Keratinocyte (primary cell): ENCODE measurements at regions not wholly inside any gene's neighbourhood (a gene's known extent, or its start where the extent isn't known, plus 50 kb on each side); places are given as distances from the start of the nearest gene placed in this dataset.
"Not testable (repeated sequence)": the region's sequence is repeated elsewhere in the genome, so short reads cannot be mapped to it uniquely, and the experiment has no call there.

Source experiments
- DNase-seq: peaks from one replicate; pipeline ENCODE4 v3.0.0-alpha.2; 2011; ENCODE audit warnings: low read depth, missing footprints, low spot score
- FAIRE-seq: peaks from 2 replicates; lab custom pipeline; 2011; peaks lifted over from hg19 to GRCh38; lab: Jason Lieb, UNC
- H2AFZ ChIP-seq: 2 replicates; pipeline ENCODE4 v1.6.0; 2012; ENCODE audit warnings: low read length, control low read depth, inconsistent platforms; ENCODE audit not compliant: control insufficient read depth
- H3K27ac ChIP-seq: 2 replicates; pipeline ENCODE4 v1.5.1; 2011; ENCODE audit warnings: low read length; ENCODE audit not compliant: control insufficient read depth, insufficient read depth
- H3K27me3 ChIP-seq: 3 replicates; pipeline ENCODE4 v1.6.0; 2011; ENCODE audit warnings: low read length; ENCODE audit not compliant: control insufficient read depth, insufficient read depth; ENCODE audit errors: extremely low read depth
- H3K36me3 ChIP-seq, 2 experiments: 2 replicates in 1 of 2; 3 replicates in 1 of 2; pipeline ENCODE4 v1.5.1; 2011; ENCODE audit warnings: low read length in 2 of 2, mild to moderate bottlenecking in 1 of 2; ENCODE audit not compliant: control insufficient read depth in 2 of 2, insufficient read depth in 2 of 2; ENCODE audit errors: extremely low read depth in 1 of 2
- H3K4me1 ChIP-seq: 3 replicates; pipeline ENCODE4 v1.5.1; 2011; ENCODE audit warnings: low read length; ENCODE audit not compliant: control insufficient read depth, insufficient read depth; ENCODE audit errors: extremely low read depth
- H3K4me2 ChIP-seq: 3 replicates; pipeline ENCODE4 v1.6.0; 2011; ENCODE audit warnings: low read depth, low read length; ENCODE audit not compliant: control insufficient read depth, insufficient read depth; ENCODE audit errors: extremely low read depth
- H3K4me3 ChIP-seq, 3 experiments: fragments of 200-600 bp in 1 of 3; sonication (generic) in 1 of 3; 2 replicates in 2 of 3; 3 replicates in 1 of 3; pipeline ENCODE4 v1.5.1; 2011 to 2016; ENCODE audit warnings: low read length in 3 of 3, mild to moderate bottlenecking in 3 of 3, control low read depth in 2 of 3, inconsistent platforms in 1 of 3, low read depth in 1 of 3, mixed read lengths in 1 of 3, mixed run types in 1 of 3, moderate library complexity in 1 of 3; ENCODE audit not compliant: control insufficient read depth in 2 of 3, insufficient read depth in 2 of 3; ENCODE audit errors: extremely low read depth in 1 of 3
- H3K79me2 ChIP-seq: 2 replicates; pipeline ENCODE4 v1.6.0; 2012; ENCODE audit warnings: low read length; ENCODE audit not compliant: control insufficient read depth, insufficient read depth
- H3K9ac ChIP-seq: 3 replicates; pipeline ENCODE4 v1.6.0; 2011; ENCODE audit warnings: low read length; ENCODE audit not compliant: control insufficient read depth, insufficient read depth; ENCODE audit errors: extremely low read depth
- H3K9me1 ChIP-seq: 3 replicates; pipeline ENCODE4 v1.6.0; 2011; ENCODE audit warnings: low read length; ENCODE audit not compliant: control insufficient read depth, insufficient read depth; ENCODE audit errors: extremely low read depth
- H3K9me3 ChIP-seq: 2 replicates; pipeline ENCODE4 v1.5.1; 2012; ENCODE audit warnings: low read depth, low read length; ENCODE audit not compliant: control insufficient read depth
- H4K20me1 ChIP-seq: 3 replicates; pipeline ENCODE4 v1.6.0; 2011; ENCODE audit warnings: low read length; ENCODE audit not compliant: control insufficient read depth, insufficient read depth; ENCODE audit errors: extremely low read depth
- dilution Hi-C: fragments of 300-500 bp; cut with MboI; formaldehyde crosslinking; loops from one replicate; pipeline ENCODE4 v1.7.0; 2020; ENCODE audit warnings: low sequenced_read_pairs; ENCODE audit not compliant: extremely low pct_ligation_motif_present

GRCh38 chr9:38993690-38994089 lies 273.8 kb upstream of the FAM240B start:
- dilution Hi-C loops = not testable (repeated sequence)

GRCh38 chr9:38993156-38993555 lies 273.2 kb upstream of the FAM240B start:
- H3K4me2 ChIP-seq, DNase-seq, H3K4me1 ChIP-seq, H3K36me3 ChIP-seq, H3K9ac ChIP-seq, H3K4me3 ChIP-seq, FAIRE-seq, dilution Hi-C loops, H3K9me3 ChIP-seq, H2AFZ ChIP-seq, H3K27ac ChIP-seq, H3K27me3 ChIP-seq, H4K20me1 ChIP-seq, H3K9me1 ChIP-seq, H3K79me2 ChIP-seq: not testable (repeated sequence)

More at GRCh38 chr9:38993690-38994089, 273.8 kb upstream of the FAM240B start:
- DNase-seq, FAIRE-seq, H3K9me3 ChIP-seq, H3K4me1 ChIP-seq, H4K20me1 ChIP-seq, H3K4me3 ChIP-seq, H3K9ac ChIP-seq, H2AFZ ChIP-seq, H3K27ac ChIP-seq, H3K36me3 ChIP-seq, H3K9me1 ChIP-seq, H3K27me3 ChIP-seq, H3K4me2 ChIP-seq, H3K79me2 ChIP-seq: not testable (repeated sequence)

GRCh38 chr9:38978734-38979133 lies 258.8 kb upstream of the FAM240B start:
- FAIRE-seq, dilution Hi-C loops, H3K79me2 ChIP-seq, H3K9me3 ChIP-seq, DNase-seq, H3K36me3 ChIP-seq, H3K4me3 ChIP-seq, H3K4me2 ChIP-seq, H2AFZ ChIP-seq, H3K9me1 ChIP-seq, H4K20me1 ChIP-seq, H3K27ac ChIP-seq, H3K27me3 ChIP-seq, H3K4me1 ChIP-seq, H3K9ac ChIP-seq: not testable (repeated sequence)

- FAIRE-seq, H3K9ac ChIP-seq, DNase-seq: not testable (repeated sequence)
Measured at GRCh38 chr9:38969480-38969879, 249.5 kb upstream of the FAM240B start.

GRCh38 chr9:38968651-38969374 lies 248.9 kb upstream of the FAM240B start:
- H4K20me1 ChIP-seq, dilution Hi-C loops, H3K4me3 ChIP-seq, FAIRE-seq, H2AFZ ChIP-seq, H3K79me2 ChIP-seq, H3K4me2 ChIP-seq, H3K9me3 ChIP-seq, H3K27me3 ChIP-seq, DNase-seq, H3K9ac ChIP-seq, H3K27ac ChIP-seq, H3K9me1 ChIP-seq, H3K36me3 ChIP-seq, H3K4me1 ChIP-seq: not testable (repeated sequence)

More at GRCh38 chr9:38969480-38969879, 249.5 kb upstream of the FAM240B start:
- H3K27me3 ChIP-seq, H3K4me3 ChIP-seq, H3K27ac ChIP-seq, H3K36me3 ChIP-seq, dilution Hi-C loops, H4K20me1 ChIP-seq, H3K4me1 ChIP-seq, H3K79me2 ChIP-seq, H3K9me1 ChIP-seq, H2AFZ ChIP-seq, H3K9me3 ChIP-seq, H3K4me2 ChIP-seq: not testable (repeated sequence)
